ENCODE measurements at regions not wholly inside any gene's neighbourhood (a gene's known extent, or its start where the extent isn't known, plus 50 kb on each side); places are given as distances from the start of the nearest gene placed in this dataset.

GRCh38 chrX:150303386-150304097 lies 59.6 kb upstream of the MAMLD1 start:
- H3K36me3 ChIP-seq (ENCODE audit: control insufficient read depth in 4 of 4, insufficient read depth in 4 of 4, low read length in 4 of 4) = no peaks in the 10 kb centered on the region
- no peak overlapping the region for H3K27ac ChIP-seq (ENCODE audit: low read depth in 1 of 2, low read length in 1 of 2)
- no peak for DNase-seq
- peaks cover 0 to 7% (median 0%) of the 10 kb centered on the region in 3 donors for H3K27me3 ChIP-seq (ENCODE audit: control insufficient read depth in 3 of 3, insufficient read depth in 3 of 3, low read length in 2 of 3)
- no peak overlapping the region for H3K4me3 ChIP-seq
- no peak for ATAC-seq (ENCODE audit: insufficient read depth, low FRiP score)
- H3K9me3 ChIP-seq (ENCODE audit: control insufficient read depth in 4 of 4, insufficient read depth in 3 of 4, low read length in 3 of 4) = peaks cover 0 to 13% (median 0%) of the 10 kb centered on the region in 4 donors
- 63 to 87% methylated on average over 4 of the region's 4 CpGs for WGBS, 2 donors
- TF ChIP-seq, protein P1, sequence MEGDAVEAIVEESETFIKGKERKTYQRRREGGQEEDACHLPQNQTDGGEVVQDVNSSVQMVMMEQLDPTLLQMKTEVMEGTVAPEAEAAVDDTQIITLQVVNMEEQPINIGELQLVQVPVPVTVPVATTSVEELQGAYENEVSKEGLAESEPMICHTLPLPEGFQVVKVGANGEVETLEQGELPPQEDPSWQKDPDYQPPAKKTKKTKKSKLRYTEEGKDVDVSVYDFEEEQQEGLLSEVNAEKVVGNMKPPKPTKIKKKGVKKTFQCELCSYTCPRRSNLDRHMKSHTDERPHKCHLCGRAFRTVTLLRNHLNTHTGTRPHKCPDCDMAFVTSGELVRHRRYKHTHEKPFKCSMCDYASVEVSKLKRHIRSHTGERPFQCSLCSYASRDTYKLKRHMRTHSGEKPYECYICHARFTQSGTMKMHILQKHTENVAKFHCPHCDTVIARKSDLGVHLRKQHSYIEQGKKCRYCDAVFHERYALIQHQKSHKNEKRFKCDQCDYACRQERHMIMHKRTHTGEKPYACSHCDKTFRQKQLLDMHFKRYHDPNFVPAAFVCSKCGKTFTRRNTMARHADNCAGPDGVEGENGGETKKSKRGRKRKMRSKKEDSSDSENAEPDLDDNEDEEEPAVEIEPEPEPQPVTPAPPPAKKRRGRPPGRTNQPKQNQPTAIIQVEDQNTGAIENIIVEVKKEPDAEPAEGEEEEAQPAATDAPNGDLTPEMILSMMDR (IDR thresholded peaks at IDR 0.05; ENCODE audit: control extremely low read depth, extremely low read depth) = no peak
- no peaks in the 10 kb centered on the region for H3K4me1 ChIP-seq (ENCODE audit: control insufficient read depth in 5 of 5, insufficient read depth in 5 of 5, low read length in 5 of 5)
- H3K9ac ChIP-seq (ENCODE audit: insufficient read depth in 1 of 2, low read length in 2 of 2) = no peak overlapping the region

DNA sequence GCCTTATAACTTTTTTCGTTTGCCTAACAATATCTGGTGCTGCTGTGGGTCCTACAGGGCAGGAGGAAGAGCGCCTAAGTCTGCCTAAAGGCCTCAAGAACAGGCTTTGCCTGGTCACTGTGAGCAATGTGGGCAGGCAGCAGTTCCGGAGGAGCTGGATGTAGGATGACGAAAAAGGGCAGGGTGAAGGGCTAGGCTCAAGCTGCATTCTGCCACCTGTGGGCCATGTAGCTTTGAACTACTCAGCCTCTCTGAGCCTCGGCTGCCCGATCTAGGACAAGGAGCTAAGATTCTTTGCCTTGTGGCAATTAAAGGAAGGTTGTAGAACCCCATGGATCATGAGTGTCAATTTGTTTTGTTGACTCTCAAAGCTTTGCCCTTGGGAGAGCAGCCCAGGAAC lies 57.1 kb upstream of the MAMLD1 start:
- H3K4me3 ChIP-seq = no peak overlapping the region
- H3K27ac ChIP-seq (ENCODE audit: low read depth in 1 of 2, low read length in 1 of 2) = no peak overlapping the region
- H3K36me3 ChIP-seq (ENCODE audit: control insufficient read depth in 4 of 4, insufficient read depth in 4 of 4, low read length in 4 of 4) = no peaks in the 10 kb centered on the region
- 80 to 95% methylated on average over 6 of the region's 6 CpGs for WGBS, 2 donors
- no peak for ATAC-seq (ENCODE audit: insufficient read depth, low FRiP score)
- H3K9me3 ChIP-seq (ENCODE audit: control insufficient read depth in 4 of 4, insufficient read depth in 3 of 4, low read length in 3 of 4) = peaks cover 0 to 11% (median 0%) of the 10 kb centered on the region in 4 donors
- DNase-seq = no peak
- TF ChIP-seq, protein P1 (IDR thresholded peaks at IDR 0.05; ENCODE audit: control extremely low read depth, extremely low read depth) = no peak
- peaks cover 0 to 2% (median 0%) of the 10 kb centered on the region in 3 donors for H3K27me3 ChIP-seq (ENCODE audit: control insufficient read depth in 3 of 3, insufficient read depth in 3 of 3, low read length in 2 of 3)
- H3K4me1 ChIP-seq (ENCODE audit: control insufficient read depth in 5 of 5, insufficient read depth in 5 of 5, low read length in 5 of 5) = no peaks in the 10 kb centered on the region
- no peak overlapping the region for H3K9ac ChIP-seq (ENCODE audit: insufficient read depth in 1 of 2, low read length in 2 of 2)

GRCh38 chrX:150308041-150308440 lies 55.1 kb upstream of the MAMLD1 start:
- ATAC-seq (ENCODE audit: insufficient read depth, low FRiP score) = no peak
- no peak for DNase-seq
- Histone ChIP-seq H3K4me1 (ENCODE audit: control insufficient read depth in 5 of 5, insufficient read depth in 5 of 5, low read length in 5 of 5) (no peaks in the 10 kb centered on the region), H3K36me3 (ENCODE audit: control insufficient read depth in 4 of 4, insufficient read depth in 4 of 4, low read length in 4 of 4) (no peaks in the 10 kb centered on the region), H3K4me3 (no peak overlapping the region), H3K27me3 (ENCODE audit: control insufficient read depth in 3 of 3, insufficient read depth in 3 of 3, low read length in 2 of 3) (no peaks in the 10 kb centered on the region), H3K9me3 (ENCODE audit: control insufficient read depth in 4 of 4, insufficient read depth in 3 of 4, low read length in 3 of 4) (peaks cover 0 to 11% (median 0%) of the 10 kb centered on the region in 4 donors), H3K27ac (ENCODE audit: low read depth in 1 of 2, low read length in 1 of 2) (no peak overlapping the region), H3K9ac (ENCODE audit: insufficient read depth in 1 of 2, low read length in 2 of 2) (no peak overlapping the region)
- 53 to 59% methylated on average over 3 to 4 of the region's 4 CpGs for WGBS, 2 donors
- TF ChIP-seq, protein P1 (IDR thresholded peaks at IDR 0.05; ENCODE audit: control extremely low read depth, extremely low read depth) = no peak
